ENCODE measurements at regions not wholly inside any gene's neighbourhood (a gene's known extent, or its start where the extent isn't known, plus 50 kb on each side); places are given as distances from the start of the nearest gene placed in this dataset.
A peak's percentile ranks its signal among the peaks of the same experiment; 100 is the strongest.

GRCh38 chr4:166153548-166153947 lies 280.5 kb downstream of the TLL1 start:
- Histone ChIP-seq H3K4me3 (ENCODE audit: low read depth, low read length) (no peak overlapping the region), H3K4me1 (no peaks in the 10 kb centered on the region), H3K27me3 (no peaks in the 10 kb centered on the region), H3K36me3 (no peaks in the 10 kb centered on the region), H3K9me3 (no peaks in the 10 kb centered on the region)
- TF ChIP-seq, protein P1, sequence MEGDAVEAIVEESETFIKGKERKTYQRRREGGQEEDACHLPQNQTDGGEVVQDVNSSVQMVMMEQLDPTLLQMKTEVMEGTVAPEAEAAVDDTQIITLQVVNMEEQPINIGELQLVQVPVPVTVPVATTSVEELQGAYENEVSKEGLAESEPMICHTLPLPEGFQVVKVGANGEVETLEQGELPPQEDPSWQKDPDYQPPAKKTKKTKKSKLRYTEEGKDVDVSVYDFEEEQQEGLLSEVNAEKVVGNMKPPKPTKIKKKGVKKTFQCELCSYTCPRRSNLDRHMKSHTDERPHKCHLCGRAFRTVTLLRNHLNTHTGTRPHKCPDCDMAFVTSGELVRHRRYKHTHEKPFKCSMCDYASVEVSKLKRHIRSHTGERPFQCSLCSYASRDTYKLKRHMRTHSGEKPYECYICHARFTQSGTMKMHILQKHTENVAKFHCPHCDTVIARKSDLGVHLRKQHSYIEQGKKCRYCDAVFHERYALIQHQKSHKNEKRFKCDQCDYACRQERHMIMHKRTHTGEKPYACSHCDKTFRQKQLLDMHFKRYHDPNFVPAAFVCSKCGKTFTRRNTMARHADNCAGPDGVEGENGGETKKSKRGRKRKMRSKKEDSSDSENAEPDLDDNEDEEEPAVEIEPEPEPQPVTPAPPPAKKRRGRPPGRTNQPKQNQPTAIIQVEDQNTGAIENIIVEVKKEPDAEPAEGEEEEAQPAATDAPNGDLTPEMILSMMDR (IDR thresholded peaks at IDR 0.05; ENCODE audit: low read depth, low read length) = no peak
- no peak for DNase-seq

DNA sequence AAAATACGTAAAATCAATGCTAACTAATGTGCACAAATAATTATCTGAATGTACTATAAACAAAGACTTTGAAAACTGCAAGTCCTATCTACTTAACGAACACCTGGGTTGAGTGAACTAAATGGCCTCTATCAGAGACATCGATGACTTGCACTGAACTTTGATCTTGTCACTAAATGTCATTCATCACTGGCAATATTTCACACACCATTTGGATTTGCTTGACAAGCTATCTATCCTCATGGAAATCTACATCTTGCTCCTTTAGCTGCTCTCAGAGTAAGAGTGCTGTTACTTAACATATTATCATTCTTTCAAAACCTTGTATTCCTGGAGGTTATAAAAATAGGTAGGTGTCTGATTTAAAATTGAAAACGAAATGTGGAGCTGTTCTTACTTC lies 289.3 kb downstream of the TLL1 start:
- Histone ChIP-seq H3K27me3 (peaks cover 2% of the 10 kb centered on the region; the same call in 1 of the 2 replicates), H3K4me1 (no peaks in the 10 kb centered on the region), H3K4me3 (ENCODE audit: low read depth, low read length) (no peak overlapping the region), H3K9me3 (no peaks in the 10 kb centered on the region), H3K36me3 (no peaks in the 10 kb centered on the region)
- TF ChIP-seq, protein P1 (IDR thresholded peaks at IDR 0.05; ENCODE audit: low read depth, low read length) = no peak
- no peak for DNase-seq

- H3K27me3 ChIP-seq = peaks cover 2% of the 10 kb centered on the region; the same call in 1 of the 2 replicates
- no peaks in the 10 kb centered on the region for H3K36me3 ChIP-seq
- no peaks in the 10 kb centered on the region for H3K9me3 ChIP-seq
- H3K4me1 ChIP-seq = no peaks in the 10 kb centered on the region
- peak; percentile 38 for DNase-seq
- H3K4me3 ChIP-seq (ENCODE audit: low read depth, low read length) = no peak overlapping the region
- TF ChIP-seq, protein P1 (IDR thresholded peaks at IDR 0.05; ENCODE audit: low read depth, low read length) = peak; percentile 79
Observed at GRCh38 chr4:166165829-166166420, 292.9 kb downstream of the TLL1 start.

GRCh38 chr4:166169111-166169510 lies 296.1 kb downstream of the TLL1 start:
- Histone ChIP-seq H3K4me3 (ENCODE audit: low read depth, low read length) (no peak overlapping the region), H3K4me1 (no peaks in the 10 kb centered on the region), H3K36me3 (no peaks in the 10 kb centered on the region), H3K27me3 (peaks cover 2% of the 10 kb centered on the region; the same call in 1 of the 2 replicates), H3K9me3 (no peaks in the 10 kb centered on the region)
- peak; percentile 49 for DNase-seq
- TF ChIP-seq, protein P1 (IDR thresholded peaks at IDR 0.05; ENCODE audit: low read depth, low read length) = peak; percentile 64

GRCh38 chr4:166172619-166173018 lies 299.6 kb downstream of the TLL1 start:
- no peaks in the 10 kb centered on the region for H3K9me3 ChIP-seq
- no peaks in the 10 kb centered on the region for H3K36me3 ChIP-seq
- H3K4me3 ChIP-seq (ENCODE audit: low read depth, low read length) = no peak overlapping the region
- H3K4me1 ChIP-seq = no peaks in the 10 kb centered on the region
- TF ChIP-seq, protein P1 (IDR thresholded peaks at IDR 0.05; ENCODE audit: low read depth, low read length) = no peak
- no peaks in the 10 kb centered on the region for H3K27me3 ChIP-seq
- DNase-seq = no peak

DNA sequence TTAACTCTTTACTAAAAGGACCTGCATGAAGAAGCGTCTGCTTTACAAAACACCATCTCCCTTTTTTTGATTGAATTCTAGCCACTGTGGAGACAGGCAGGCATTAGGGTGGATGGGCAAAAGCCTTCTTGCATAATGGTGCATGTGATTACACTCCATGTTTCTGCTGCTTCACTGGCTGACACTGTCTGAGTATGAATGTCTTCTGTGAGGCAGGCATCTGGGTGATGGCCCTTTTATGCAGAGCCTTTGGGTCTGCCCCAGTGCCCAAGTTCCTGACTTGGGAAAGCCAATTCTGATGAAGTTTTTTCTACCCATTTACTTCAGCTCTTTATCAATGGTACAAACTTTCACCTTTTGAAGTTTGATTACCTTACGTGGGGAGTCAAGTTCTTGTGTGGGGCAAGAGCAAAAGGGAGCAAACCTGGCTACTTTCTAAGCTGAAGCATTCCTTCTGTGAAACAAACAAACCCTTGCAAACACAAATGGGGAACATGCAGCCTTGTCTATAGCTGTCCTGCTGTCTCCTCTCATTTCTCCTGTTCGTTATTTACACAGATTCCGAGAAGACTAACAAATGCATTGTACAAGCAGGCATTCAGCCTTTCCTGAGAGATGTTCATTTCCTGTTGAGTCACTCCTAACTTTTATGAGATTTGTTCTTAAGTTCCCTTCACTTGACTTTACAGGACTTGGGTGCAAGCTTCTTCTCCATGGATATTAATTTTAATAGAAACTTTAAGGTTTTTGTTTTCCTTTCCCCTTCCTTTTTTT lies 301.9 kb downstream of the TLL1 start:
- H3K27me3 ChIP-seq = no peaks in the 10 kb centered on the region
- no peaks in the 10 kb centered on the region for H3K4me1 ChIP-seq
- no peaks in the 10 kb centered on the region for H3K36me3 ChIP-seq
- no peaks in the 10 kb centered on the region for H3K9me3 ChIP-seq
- no peak overlapping the region for H3K4me3 ChIP-seq (ENCODE audit: low read depth, low read length)
- no peak for DNase-seq
- TF ChIP-seq, protein P1 (IDR thresholded peaks at IDR 0.05; ENCODE audit: low read depth, low read length) = no peak

Data from BE2C (cell line).